Lung (tissue), 11 donors: ENCODE measurements at regions not wholly inside any gene's neighbourhood (a gene's known extent, or its start where the extent isn't known, plus 50 kb on each side); places are given as distances from the start of the nearest gene placed in this dataset.

Experiments used
- ATAC-seq: fragments of 200-7000 bp; cut with Tn5 transposase; one replicate; pipeline ENCODE4 v1.9.1; 2020; ENCODE audit warnings: moderate number of reproducible peaks; ENCODE audit not compliant: insufficient read depth, low FRiP score
- DNase-seq, 3 donors: peaks; one replicate each; pipeline ENCODE4 v3.0.0-alpha.2; 2013 to 2017
- H3K27ac ChIP-seq, 2 donors: one replicate each; pipeline ENCODE4 v1.5.1; 2013; ENCODE audit warnings: mild to moderate bottlenecking in 2 of 2, moderate library complexity in 2 of 2, control low read depth in 1 of 2, inconsistent platforms in 1 of 2, low read depth in 1 of 2, low read length in 1 of 2
- H3K27me3 ChIP-seq, 3 donors: one replicate each; pipeline ENCODE4 v1.5.1; 2013; ENCODE audit warnings: low read length in 2 of 3; ENCODE audit not compliant: control insufficient read depth in 3 of 3, insufficient read depth in 3 of 3
- H3K36me3 ChIP-seq, 4 donors: one replicate each; pipeline ENCODE4 v1.5.1; 2013; ENCODE audit warnings: low read length in 4 of 4, mild to moderate bottlenecking in 1 of 4, moderate library complexity in 1 of 4; ENCODE audit not compliant: control insufficient read depth in 4 of 4, insufficient read depth in 4 of 4
- H3K4me1 ChIP-seq, 5 donors: one replicate each; pipeline ENCODE4 v1.5.1; 2013; ENCODE audit warnings: low read length in 5 of 5, mild to moderate bottlenecking in 2 of 5, moderate library complexity in 1 of 5; ENCODE audit not compliant: control insufficient read depth in 5 of 5, insufficient read depth in 5 of 5
- H3K4me3 ChIP-seq: one replicate; pipeline ENCODE4 v1.5.1; 2013; ENCODE audit warnings: mild to moderate bottlenecking, control low read depth, moderate library complexity
- H3K9ac ChIP-seq, 2 donors: one replicate each; pipeline ENCODE4 v1.5.1; 2013; ENCODE audit warnings: low read length in 2 of 2, control low read depth in 1 of 2; ENCODE audit not compliant: insufficient read depth in 1 of 2
- H3K9me3 ChIP-seq, 4 donors: one replicate each; pipeline ENCODE4 v1.5.1; 2013; ENCODE audit warnings: low read length in 3 of 4, mild to moderate bottlenecking in 1 of 4, moderate library complexity in 1 of 4; ENCODE audit not compliant: control insufficient read depth in 4 of 4, insufficient read depth in 3 of 4
- CTCF ChIP-seq: IDR thresholded peaks from 2 replicates; pipeline ENCODE4 v1.5.1; 2012; ENCODE audit warnings: mild to moderate bottlenecking; ENCODE audit errors: control extremely low read depth, extremely low read depth
- WGBS, 2 donors: extraction: QIAGEN DNeasy Blood & Tissue Kit; methylation state at CpG; one replicate each; pipeline ENCODE4 v1.1.7; 2013; 5-methylcytosine and 5-hydroxymethylcytosine counted together
- donor health status: control.
- donor health status: control.
- donor health status: Bipolar disorder and iron deficiency.
- donor health status: healthy.
- donor health status: DM: yes; HTN: yes; CAD: no.

DNA sequence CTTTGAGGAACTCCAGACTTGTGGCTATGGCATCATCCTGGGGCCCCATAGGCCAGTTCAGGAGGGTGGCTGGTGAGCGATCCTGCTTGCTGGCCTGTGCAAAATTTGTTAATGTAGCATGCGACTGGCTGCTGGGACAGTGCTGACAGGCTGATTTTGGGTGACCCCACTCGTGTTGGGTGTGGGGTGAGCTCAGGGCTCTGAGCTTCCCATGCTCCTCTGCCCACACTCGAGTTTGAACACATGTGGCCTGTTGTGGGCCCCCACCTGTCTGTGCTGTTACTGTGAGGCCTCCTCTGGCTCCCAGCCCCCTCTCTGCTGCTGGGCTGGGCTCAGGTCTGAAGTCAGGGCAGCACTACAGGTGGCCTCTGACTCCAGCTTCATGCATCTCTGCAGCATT is 64.4 kb upstream of the MYEOV start:
- H3K4me1 ChIP-seq: no peaks in the 10 kb centered on the region
- no peak for ATAC-seq
- no peak for TF ChIP-seq CTCF
- no peaks in the 10 kb centered on the region for H3K9me3 ChIP-seq
- no peak overlapping the region for H3K9ac ChIP-seq
- no peaks in the 10 kb centered on the region for H3K36me3 ChIP-seq
- no peak for DNase-seq
- no peak overlapping the region for H3K27ac ChIP-seq
- no peak overlapping the region for H3K4me3 ChIP-seq
- WGBS, 2 donors: 92 to 98% methylated on average over 4 of the region's 4 CpGs
- H3K27me3 ChIP-seq: no peaks in the 10 kb centered on the region

- TF ChIP-seq CTCF: no peak
- Histone ChIP-seq H3K9ac (no peak overlapping the region), H3K36me3 (no peaks in the 10 kb centered on the region), H3K4me3 (no peak overlapping the region), H3K9me3 (no peaks in the 10 kb centered on the region), H3K4me1 (no peaks in the 10 kb centered on the region), H3K27me3 (no peaks in the 10 kb centered on the region), H3K27ac (no peak overlapping the region)
- 87 to 88% methylated on average over 9 of the region's 9 CpGs for WGBS, 2 donors
- ATAC-seq (no peak), DNase-seq (no peak)
Measured at GRCh38 chr11:69230856-69231425, 63.0 kb upstream of the MYEOV start.

- DNase-seq (no peak), ATAC-seq (no peak)
- Histone ChIP-seq H3K27ac (no peak overlapping the region), H3K4me1 (no peaks in the 10 kb centered on the region), H3K4me3 (no peak overlapping the region), H3K27me3 (no peaks in the 10 kb centered on the region), H3K9ac (no peak overlapping the region), H3K36me3 (no peaks in the 10 kb centered on the region), H3K9me3 (no peaks in the 10 kb centered on the region)
- no peak for TF ChIP-seq CTCF
- 85 to 90% methylated on average over 9 of the region's 9 CpGs for WGBS, 2 donors
Measured at GRCh38 chr11:69231466-69232018, 62.4 kb upstream of the MYEOV start.
